ENCODE measurements at regions not wholly inside any gene's neighbourhood (a gene's known extent, or its start where the extent isn't known, plus 50 kb on each side); places are given as distances from the start of the nearest gene placed in this dataset.

DNA sequence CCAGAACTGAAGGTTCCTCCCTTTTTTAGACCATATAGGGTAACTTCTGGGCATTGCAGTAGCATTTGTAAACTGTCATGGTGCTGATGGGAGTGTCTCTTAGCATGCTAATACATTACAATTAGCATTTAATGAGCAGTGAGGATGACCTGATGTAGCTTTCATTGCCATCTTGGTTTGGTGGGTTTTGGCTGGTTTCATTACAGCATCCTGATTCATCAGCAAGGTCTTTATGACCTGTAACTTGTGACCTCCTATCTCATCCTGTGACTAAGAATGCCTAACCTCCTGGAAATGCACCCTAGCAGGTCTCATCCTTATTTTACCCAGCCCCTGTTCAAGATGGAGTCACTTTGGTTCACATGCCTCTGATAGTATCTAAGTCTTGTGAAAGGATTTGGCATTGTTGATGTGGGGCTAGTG lies 159.0 kb downstream of the TMX3 start:
- TF ChIP-seq EP300 (IDR thresholded peaks at IDR 0.05), result no peak
- TF ChIP-seq POLR2A (IDR thresholded peaks at IDR 0.05), result no peak
- TF ChIP-seq, protein P1, sequence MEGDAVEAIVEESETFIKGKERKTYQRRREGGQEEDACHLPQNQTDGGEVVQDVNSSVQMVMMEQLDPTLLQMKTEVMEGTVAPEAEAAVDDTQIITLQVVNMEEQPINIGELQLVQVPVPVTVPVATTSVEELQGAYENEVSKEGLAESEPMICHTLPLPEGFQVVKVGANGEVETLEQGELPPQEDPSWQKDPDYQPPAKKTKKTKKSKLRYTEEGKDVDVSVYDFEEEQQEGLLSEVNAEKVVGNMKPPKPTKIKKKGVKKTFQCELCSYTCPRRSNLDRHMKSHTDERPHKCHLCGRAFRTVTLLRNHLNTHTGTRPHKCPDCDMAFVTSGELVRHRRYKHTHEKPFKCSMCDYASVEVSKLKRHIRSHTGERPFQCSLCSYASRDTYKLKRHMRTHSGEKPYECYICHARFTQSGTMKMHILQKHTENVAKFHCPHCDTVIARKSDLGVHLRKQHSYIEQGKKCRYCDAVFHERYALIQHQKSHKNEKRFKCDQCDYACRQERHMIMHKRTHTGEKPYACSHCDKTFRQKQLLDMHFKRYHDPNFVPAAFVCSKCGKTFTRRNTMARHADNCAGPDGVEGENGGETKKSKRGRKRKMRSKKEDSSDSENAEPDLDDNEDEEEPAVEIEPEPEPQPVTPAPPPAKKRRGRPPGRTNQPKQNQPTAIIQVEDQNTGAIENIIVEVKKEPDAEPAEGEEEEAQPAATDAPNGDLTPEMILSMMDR (IDR thresholded peaks at IDR 0.05), result no peak
- Histone ChIP-seq H3K9me3 (peaks cover 0 to 6% (median 0%) of the 10 kb centered on the region in 4 donors), H3K4me3 (no peak overlapping the region), H3K4me1 (no peaks in the 10 kb centered on the region), H3K27me3 (no peaks in the 10 kb centered on the region), H3K27ac (no peak overlapping the region), H3K36me3 (no peaks in the 10 kb centered on the region)
- DNase-seq (ENCODE audit: low spot score in 2 of 2), result no peak

DNA sequence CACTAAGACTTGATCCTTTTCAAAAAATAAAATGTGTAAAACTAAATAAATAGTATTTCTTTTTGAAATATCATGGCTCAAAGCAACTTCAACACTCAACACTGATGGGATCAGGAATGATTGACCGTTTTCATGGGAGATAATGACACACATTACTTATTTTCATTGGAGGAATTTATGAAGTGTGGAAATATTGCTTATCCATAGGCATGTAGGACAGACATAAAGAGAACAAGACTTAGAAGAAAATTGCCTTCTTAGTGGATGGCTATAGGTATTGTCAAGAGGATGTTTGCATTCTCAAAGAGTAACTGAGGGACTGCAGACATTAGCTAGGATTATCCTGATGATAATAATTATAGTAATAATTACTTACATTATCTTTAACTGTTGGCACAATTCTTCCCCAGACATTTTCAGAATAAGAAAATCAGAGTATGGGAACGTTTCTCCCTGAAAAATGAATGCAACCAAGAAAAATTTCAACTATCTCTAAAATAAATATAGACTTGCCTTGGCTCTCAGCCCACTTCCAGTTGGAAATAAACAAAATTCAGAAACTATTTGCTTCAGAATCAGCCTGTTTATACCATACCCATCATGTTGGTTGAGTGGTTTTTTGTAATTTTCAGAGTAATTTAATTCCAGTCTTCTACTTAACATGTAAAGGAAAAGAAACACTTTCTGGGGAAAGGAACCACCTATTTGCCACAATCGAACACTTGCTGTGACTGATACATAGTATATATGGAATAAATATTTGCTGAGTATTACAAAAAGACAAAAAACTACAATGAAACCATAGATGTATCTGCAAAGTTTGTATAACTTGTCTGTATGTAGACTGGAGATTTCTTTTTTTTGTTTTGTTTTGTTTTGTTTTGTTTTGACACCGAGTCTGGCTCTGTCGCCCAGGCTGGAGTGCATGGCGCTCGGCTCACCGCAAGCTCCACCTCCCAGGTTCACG lies 165.7 kb downstream of the TMX3 start:
- TF ChIP-seq POLR2A (IDR thresholded peaks at IDR 0.05) (no peak), EP300 (IDR thresholded peaks at IDR 0.05) (no peak)
- TF ChIP-seq, protein P1 (IDR thresholded peaks at IDR 0.05), result no peak

DNA sequence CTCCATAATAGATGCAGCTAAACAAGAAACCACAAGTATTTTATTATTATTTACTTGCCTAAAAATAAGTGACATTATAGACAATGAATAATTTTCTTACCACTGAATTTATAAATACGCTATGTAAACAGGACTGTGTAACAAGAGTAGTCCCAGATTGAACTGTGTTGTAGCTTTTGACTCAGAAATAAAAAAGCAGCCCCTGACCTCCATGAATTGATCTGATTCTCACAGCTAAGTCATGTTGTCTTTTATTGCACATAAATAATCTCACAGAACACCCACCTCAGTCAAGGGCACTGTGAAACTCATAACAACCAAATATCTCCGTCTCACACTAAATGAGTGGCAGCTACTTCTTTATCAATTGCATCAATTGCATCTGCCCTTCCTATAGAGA lies 171.6 kb downstream of the TMX3 start:
- Histone ChIP-seq H3K4me1 (no peaks in the 10 kb centered on the region), H3K36me3 (no peaks in the 10 kb centered on the region), H3K27me3 (no peaks in the 10 kb centered on the region), H3K27ac (no peak overlapping the region), H3K9me3 (no peaks in the 10 kb centered on the region), H3K4me3 (no peak overlapping the region)
- TF ChIP-seq POLR2A (IDR thresholded peaks at IDR 0.05) (no peak), EP300 (IDR thresholded peaks at IDR 0.05) (no peak)
- TF ChIP-seq, protein P1 (IDR thresholded peaks at IDR 0.05), result no peak
- whole genome bisulfite sequencing, 2 donors, result 81 to 86% methylated on average over 2 of the region's 2 CpGs
- DNase-seq (ENCODE audit: low spot score in 2 of 2), result no peak

More for the DNA sequence above, 165.7 kb downstream of the TMX3 start:
- no peaks in the 10 kb centered on the region for H3K9me3 ChIP-seq
- H3K27ac ChIP-seq, result no peak overlapping the region
- no peaks in the 10 kb centered on the region for H3K4me1 ChIP-seq
- H3K4me3 ChIP-seq, result no peak overlapping the region
- no peak for DNase-seq (ENCODE audit: low spot score in 2 of 2)
- H3K36me3 ChIP-seq, result no peaks in the 10 kb centered on the region
- 73% methylated on average over 9 of the region's 9 CpGs for WGBS, 2 donors
- no peaks in the 10 kb centered on the region for H3K27me3 ChIP-seq

DNA sequence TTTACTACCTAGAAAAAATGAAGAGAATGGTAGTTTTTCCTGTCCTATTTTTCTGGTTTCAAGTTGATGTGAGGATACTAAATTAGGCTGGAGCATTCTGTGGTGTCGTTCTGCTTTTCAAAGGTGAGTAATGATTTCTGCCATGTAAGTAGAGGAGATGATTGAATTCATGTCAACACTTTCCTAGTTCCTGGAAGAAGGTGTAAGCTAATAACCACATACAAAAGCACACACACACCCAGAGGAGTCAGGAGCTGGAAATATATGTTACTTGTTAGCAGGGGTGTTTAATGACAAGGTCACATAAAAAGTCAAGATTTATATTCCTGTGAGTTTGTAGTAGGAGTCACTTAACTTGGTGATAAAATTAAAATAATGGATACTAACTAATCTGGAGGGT lies 172.1 kb downstream of the TMX3 start:
- no peaks in the 10 kb centered on the region for H3K36me3 ChIP-seq
- DNase-seq (ENCODE audit: low spot score in 2 of 2), result no peak
- no peaks in the 10 kb centered on the region for H3K4me1 ChIP-seq
- H3K9me3 ChIP-seq, result no peaks in the 10 kb centered on the region
- WGBS, 2 donors, result 68 to 70% methylated on average over 1 of the region's 1 CpG
- no peak overlapping the region for H3K27ac ChIP-seq
- H3K4me3 ChIP-seq, result no peak overlapping the region
- no peaks in the 10 kb centered on the region for H3K27me3 ChIP-seq
- TF ChIP-seq POLR2A (IDR thresholded peaks at IDR 0.05) (no peak), EP300 (IDR thresholded peaks at IDR 0.05) (no peak)
- TF ChIP-seq, protein P1 (IDR thresholded peaks at IDR 0.05), result no peak

DNA sequence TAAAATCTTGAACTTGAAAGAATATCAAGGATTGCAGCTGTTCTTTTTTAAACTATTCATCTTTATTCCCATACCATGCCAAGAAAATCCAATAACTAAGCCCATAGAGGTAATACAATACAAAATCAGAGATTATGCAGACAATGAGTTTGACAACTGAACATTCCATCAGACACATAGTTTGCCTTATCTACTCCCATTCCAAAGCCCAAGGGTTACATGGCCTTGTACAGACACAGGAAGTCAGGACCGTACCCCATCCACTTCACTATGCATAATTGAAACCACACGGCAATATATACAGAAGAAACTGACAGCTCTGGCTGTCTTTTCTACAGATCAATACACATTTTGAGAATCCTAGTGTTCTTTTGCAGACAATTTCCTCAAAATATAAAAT lies 181.3 kb downstream of the TMX3 start:
- Histone ChIP-seq H3K27me3 (no peaks in the 10 kb centered on the region), H3K9me3 (no peaks in the 10 kb centered on the region), H3K4me1 (no peaks in the 10 kb centered on the region), H3K4me3 (no peak overlapping the region), H3K36me3 (no peaks in the 10 kb centered on the region), H3K27ac (no peak overlapping the region)
- WGBS, 2 donors, result 37 to 44% methylated on average over 2 of the region's 2 CpGs
- no peak for TF ChIP-seq EP300 (IDR thresholded peaks at IDR 0.05)
- TF ChIP-seq POLR2A (IDR thresholded peaks at IDR 0.05), result no peak
- no peak for DNase-seq (ENCODE audit: low spot score in 2 of 2)
